DND-41 (cell line): ENCODE measurements at regions not wholly inside any gene's neighbourhood (a gene's known extent, or its start where the extent isn't known, plus 50 kb on each side); places are given as distances from the start of the nearest gene placed in this dataset.

ENCODE experiments used
- CTCF ChIP-seq: IDR thresholded peaks from 2 replicates; pipeline ENCODE4 v1.5.1; 2012; ENCODE audit warnings: borderline replicate concordance, low read length, moderate library complexity, mild to moderate bottlenecking; ENCODE audit not compliant: poor library complexity, severe bottlenecking; ENCODE audit errors: extremely low read depth
- EZH2 ChIP-seq: IDR thresholded peaks from 3 replicates; pipeline ENCODE4 v1.6.1; 2012; ENCODE audit warnings: borderline replicate concordance, low read depth, mild to moderate bottlenecking, moderate library complexity, low read length, inconsistent platforms; ENCODE audit not compliant: severe bottlenecking

DNA sequence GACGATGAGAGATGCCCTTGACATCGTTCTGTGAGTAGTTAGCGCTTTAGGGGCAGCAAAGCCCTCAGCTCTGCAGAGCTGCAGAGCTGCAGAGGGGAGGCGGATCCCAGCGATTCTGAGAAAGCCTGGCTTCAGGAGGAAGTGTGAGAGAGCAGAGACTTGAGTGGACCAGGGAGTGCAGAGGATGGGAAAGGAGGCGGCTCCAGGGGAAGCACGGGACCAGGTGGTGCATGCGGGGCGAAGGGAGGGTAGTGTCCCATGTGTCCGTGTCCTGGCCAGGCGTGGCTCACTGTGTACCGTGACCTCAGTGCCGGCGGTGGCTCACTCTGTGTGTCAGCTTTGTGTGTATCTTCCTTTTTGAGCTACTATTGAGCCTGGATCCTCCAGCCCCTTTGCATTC is 250.8 kb upstream of the PITRM1 start:
- TF ChIP-seq EZH2 (no peak), CTCF (no peak)
